Erythroblast (primary cell): ENCODE measurements at regions not wholly inside any gene's neighbourhood (a gene's known extent, or its start where the extent isn't known, plus 50 kb on each side); places are given as distances from the start of the nearest gene placed in this dataset.

Experiments
- DNase-seq, 2 experiments: peaks; one replicate each; lab custom pipeline; 2025; lab: John Stamatoyannopoulos, UW
- GATA1 ChIP-seq: IDR thresholded peaks from 2 replicates; pipeline ENCODE4 v1.6.1; 2011; ENCODE audit warnings: low read depth, mild to moderate bottlenecking, control low read depth, low read length, moderate library complexity
- POLR2A ChIP-seq: IDR thresholded peaks from 2 replicates; pipeline ENCODE4 v1.6.1; 2011; ENCODE audit warnings: mild to moderate bottlenecking, low read length

DNA sequence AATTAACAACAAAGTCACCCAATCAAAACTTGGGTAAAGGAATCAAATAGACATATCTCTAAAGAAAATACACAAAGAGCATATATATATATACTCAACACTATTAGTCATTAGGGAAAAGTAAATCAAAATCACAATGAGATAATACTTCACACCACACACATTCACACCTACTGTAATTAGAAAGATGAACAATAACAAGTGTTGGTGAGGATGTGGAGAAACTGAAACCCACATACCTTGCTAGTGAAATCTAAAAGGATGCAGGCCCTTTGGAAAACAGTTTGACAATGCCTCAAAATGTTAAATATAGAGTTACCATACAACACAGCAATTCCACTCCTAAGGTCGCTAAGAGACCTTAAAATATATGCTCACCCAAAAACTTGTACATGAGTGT is 177.1 kb downstream of the ANKRD60 start:
- TF ChIP-seq POLR2A (no peak), GATA1 (no peak)
- no peak for DNase-seq

DNA sequence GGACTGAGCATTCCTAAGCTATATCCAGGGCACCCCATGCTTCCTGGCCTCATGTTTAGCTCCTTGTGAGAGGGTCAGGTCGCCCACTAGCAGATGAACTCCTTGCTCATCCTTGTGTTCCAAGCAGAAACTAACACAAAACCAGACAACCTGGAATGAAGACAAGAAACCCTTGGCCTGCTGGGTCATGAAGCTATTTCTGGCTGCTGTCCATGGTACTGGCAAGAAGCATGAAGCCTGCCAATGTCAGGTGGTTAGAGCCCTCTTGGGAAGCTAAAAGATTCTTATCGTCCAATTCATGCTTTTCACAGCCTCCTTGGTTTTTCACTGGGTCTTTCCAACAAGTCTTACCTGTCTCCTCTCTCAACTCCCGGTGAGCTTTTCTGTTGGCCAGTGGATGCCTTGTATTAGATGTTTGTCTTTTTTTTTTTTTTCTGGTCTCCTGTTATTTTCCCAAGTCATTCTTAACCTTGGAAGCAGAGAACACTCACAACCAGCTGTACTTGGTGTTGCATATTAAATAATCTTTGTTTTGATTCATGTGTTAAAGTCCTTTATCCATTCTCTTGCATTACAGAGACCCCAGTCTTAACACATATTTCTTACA is 180.3 kb downstream of the ANKRD60 start:
- peak in 1 of 2 experiments; percentile 16 for DNase-seq
- TF ChIP-seq GATA1 (no peak), POLR2A (no peak)

DNA sequence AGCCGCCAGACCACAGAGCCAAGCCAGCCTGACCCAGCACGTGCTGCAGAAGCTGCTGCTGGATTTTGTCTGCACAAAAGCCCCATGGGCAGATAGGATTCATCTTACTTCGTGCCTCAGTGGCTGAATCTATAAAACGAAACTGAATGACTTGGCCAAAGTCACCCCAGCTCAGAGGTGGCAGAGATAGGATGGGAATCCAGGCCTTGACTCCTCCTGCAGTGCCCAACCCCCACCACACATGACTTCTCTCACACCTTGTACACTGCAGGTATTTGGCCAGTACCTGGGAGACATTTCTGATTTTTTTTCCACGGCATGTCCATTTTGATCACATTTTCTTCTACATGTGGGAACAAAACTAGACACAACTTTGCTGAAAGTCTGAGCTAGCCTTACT is 182.1 kb downstream of the ANKRD60 start:
- TF ChIP-seq GATA1 (no peak), POLR2A (no peak)
- DNase-seq, result no peak

DNA sequence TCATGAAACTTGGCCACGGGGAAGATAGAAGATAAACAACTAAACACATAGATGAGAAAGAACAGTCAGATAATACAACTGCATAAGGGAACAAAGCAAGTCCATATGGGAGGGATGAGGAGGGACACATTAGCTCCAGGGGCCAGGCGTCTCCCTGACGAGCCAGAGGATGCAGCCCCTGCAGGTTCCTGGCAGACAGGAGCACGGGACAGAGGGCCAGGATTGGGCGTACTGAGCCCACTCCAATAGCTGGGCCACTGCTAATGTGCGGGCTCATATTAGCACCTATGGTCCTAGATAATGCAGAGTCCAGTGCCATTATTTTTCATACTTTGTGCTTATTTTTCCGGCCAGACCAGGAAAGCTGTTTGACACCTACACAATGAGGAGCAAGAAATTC is 182.9 kb downstream of the ANKRD60 start:
- no peak for DNase-seq
- TF ChIP-seq POLR2A (no peak), GATA1 (no peak)

DNA sequence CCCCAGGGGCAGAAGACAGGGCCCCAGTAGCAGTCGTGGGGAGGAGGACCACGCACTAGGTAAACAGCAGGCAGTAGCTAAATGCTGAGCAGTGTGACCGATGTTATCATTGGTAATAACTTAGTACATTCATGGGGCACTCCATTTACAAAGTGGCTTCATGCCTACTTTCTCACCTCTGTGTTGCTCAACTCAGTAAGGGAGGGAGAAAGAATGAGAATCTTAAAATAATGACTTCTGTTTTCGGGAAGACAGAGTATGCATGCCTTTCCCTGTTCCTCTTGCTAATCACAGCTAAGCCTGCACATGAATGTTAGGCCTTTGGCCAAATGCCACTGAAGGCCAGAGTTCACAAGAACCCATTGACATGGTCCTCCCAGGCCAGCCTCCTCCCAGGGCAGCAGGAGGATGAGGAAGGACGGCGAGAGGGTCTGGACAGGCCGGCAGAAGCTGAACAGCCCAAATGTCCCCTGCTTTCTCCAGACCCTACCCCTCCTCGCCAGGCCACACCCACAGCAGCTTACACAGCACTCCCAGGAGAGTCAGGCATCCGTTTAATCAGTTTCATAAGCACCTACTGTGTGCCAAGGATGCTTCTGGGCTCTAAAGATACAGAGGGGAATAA is 183.4 kb downstream of the ANKRD60 start:
- DNase-seq, result no peak
- no peak for TF ChIP-seq POLR2A
- TF ChIP-seq GATA1, result no peak

DNA sequence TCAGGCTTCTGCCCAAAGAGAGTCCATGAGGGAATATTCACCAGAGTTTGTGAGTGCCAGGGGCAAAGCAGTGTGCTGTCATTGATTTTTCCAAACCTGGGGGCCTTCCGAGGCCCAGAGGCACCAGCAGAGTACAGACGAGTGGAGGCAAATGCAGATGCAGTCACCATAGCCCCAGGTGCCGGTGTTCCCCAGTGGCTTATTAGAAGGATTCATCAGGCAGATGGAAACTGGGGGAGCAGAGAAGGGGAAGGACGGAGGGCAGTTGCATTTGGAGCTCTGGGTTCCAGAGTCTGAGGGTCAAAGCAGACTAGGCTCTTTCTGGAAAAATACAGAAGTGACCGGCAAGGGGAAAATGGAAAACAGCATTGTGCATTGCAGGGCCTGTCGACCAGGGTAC is 184.2 kb downstream of the ANKRD60 start:
- TF ChIP-seq GATA1 (no peak), POLR2A (no peak)
- no peak for DNase-seq

DNA sequence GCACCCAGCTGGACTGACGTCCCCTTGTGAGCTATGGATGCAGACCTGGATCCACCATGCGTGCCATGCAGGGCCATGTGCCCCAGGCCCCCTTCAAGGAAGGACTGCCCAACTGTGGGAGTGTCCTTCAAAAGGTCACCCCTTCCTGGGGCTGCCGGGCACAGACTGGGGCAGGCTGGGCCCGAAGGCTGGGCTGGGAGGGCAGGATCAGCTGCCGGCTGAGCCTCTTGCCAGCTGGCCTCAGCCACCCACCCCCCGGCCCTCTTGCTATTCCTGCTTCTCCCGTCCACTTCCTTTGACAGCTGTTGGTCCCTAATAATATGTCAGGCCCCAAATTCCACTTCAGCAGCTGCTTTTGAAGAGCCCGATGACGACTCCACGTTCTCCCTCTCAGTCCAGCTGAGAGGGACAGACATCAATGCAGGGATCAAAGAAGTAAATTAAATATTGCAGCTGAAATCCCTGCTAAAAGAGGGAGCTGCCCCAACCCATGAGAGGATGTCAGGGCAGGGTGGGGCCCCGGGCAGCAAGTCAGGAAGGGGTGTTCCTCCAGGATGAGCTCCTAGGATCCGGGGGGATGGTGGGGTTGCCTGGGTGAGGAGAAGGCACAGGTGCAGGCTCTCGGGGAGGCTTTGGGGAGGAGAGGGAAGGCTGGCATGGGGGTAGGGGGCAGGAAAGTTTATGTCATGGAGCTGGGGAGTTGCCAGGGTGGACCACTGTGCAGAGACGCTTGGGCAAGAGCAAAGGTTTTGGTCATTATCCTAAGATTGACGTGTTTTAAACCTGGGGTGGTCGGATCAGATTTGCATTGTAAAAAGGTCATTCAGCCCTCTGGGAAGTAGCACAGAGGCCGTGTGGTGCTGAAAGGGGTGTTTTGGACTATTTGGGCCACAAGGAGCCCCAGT is 185.0 kb downstream of the ANKRD60 start:
- TF ChIP-seq POLR2A, result no peak
- TF ChIP-seq GATA1, result no peak

DNA sequence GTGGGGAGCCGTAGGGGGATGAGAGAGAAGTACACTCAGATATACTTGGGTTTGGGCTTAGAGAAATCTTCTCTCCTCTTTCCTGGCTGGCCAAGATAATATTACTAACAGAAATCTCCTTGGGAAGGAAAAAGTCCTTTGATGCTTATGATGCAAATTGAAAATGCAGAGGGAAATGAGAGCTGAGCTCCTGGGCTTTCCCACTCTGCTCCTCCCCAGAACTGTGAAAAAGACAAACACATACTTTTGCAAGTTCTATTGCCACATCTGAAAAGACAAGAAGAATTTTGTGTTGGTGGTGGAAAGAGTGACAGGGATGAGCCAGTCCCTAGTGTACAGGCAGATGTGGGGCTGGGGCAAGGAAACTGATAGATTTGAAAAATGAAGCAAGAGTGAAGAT is 185.9 kb downstream of the ANKRD60 start:
- DNase-seq, result no peak
- TF ChIP-seq POLR2A (no peak), GATA1 (no peak)

More for the DNA sequence above, 185.0 kb downstream of the ANKRD60 start:
- DNase-seq, result no peak

DNA sequence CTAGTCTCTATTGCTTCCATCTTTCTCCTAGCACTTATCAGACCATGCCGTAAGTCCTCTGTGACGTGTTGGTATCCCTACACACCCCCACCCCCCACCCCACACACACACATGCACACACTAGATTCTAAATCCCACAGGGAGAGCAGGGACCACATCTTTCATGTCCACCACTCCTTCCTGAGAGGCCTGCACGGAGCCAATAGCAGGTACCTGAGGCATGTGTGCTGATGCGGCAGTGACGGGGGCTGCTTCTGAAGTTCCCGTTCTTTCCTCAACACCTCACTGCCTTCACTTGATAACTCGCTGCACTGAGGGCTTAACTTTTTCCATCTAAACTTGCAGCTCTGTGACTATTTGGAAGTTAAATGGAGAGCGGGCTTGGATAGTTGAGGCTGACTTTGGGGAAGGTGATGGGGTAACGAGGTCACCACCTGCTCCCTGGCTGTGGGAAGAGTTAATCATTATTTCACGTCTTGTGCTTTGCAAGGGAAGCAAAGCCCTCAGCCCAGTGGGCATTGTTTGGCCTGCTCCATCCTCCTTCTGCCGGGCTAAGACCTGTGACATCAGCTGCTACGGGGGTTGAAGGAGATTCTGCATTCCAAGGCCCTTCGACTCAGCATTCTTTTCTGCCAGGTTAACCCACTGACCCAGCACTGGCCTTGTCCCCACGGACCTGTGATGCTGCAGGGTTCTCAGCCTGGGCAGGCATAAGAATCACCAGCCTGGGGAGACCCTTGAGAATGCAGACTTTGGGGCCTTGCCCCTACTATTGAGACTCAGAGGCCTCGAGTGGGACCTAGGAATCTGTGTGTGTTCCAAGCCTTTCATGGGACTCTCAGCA is 187.8 kb downstream of the ANKRD60 start:
- TF ChIP-seq GATA1 (no peak), POLR2A (no peak)
- DNase-seq, result no peak

DNA sequence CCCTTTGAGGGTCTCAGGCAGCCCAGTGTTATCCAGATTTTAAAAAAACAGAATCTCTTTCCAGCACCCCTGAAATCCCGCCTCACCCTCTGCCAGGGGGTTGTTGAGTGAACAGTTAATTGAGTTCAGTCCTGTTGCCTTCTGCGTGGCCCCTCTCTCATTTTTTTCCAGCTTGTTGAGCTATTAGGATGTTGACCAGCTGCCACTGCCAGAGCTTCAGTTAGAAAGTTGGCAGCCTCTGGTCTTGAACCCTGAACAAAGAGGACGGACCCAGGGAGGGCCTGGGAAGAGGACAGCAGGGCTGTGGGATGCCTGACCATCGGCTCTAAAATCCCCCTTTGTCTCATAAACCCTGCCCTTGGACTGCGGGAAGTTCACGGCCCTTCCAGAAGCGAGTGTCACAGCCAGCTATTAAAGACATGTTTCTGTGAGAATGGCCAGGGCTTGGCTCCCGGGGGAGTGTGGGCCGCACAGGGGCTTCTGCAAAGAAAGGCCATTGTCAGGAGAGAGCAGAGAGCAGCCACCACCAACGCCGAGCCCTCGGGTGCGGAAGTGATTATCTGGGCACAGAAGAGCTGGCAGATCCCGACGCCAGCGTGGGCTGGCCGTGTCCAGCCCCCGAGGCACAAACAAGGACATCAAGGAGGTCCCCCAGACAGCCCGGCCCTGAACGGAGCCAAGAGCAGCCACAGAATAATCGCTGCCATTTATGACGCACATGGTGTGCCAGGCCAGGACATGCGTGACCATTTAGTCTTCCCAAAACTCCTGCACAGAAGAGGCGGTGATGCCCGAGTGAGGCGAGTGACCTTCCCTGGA is 189.0 kb downstream of the ANKRD60 start:
- DNase-seq, result no peak
- TF ChIP-seq GATA1 (no peak), POLR2A (no peak)

DNA sequence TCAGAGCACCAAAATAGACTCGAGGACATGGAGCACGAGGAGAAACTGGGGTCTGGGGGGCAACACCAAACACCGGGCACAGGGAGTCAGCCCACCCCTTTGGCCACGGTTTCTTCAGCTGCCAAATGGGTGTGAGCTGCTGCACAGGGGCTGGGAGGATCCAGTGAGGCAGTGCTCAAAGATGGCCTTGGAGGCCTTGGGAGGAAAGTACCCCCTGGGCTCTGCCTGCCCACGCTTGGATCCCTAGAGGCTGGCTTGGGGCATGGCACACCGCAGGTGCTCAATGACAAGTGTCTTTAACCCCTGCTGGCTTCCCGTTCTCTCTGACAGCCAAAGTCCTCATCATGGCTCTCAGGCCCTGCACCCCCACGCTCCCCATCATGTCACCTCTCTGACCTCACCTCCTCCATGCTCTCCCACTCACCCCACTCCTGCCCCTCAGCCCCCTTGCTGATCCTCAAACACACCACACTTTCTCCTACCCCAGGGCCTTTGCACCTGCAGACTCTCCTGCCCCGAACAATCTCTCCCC is 190.3 kb downstream of the ANKRD60 start:
- no peak for DNase-seq
- TF ChIP-seq POLR2A, result no peak
- no peak for TF ChIP-seq GATA1

DNA sequence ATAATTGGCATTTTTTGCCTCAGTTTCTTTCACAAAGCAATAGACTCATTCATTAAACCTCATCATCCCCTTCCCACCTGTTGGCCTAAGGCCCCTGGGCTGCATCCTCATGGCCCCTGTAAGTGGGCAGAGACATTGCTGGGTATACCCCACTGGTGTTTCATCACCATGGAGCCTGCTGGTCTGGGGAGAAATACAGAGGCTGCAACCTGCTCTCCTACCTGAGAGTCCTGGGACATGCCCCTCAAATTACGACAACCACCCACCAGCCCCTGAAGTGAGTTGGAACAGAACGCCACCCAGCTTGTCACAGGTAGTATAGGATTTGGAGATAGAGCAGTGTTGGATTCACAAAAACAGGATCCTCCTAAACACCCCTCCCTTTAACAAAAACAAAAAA is 190.8 kb downstream of the ANKRD60 start:
- no peak for DNase-seq
- TF ChIP-seq GATA1 (no peak), POLR2A (no peak)
